ENCODE measurements at regions not wholly inside any gene's neighbourhood (a gene's known extent, or its start where the extent isn't known, plus 50 kb on each side); places are given as distances from the start of the nearest gene placed in this dataset.

- DNase-seq (ENCODE audit: low spot score), result peak; percentile 48
- Histone ChIP-seq H4K20me1 (replicated peaks; ENCODE audit: insufficient read depth) (no peaks in the 10 kb centered on the region), H3F3A (replicated peaks; ENCODE audit: low read depth) (no peaks in the 10 kb centered on the region), H3K27me3 (ENCODE audit: insufficient read depth) (no peaks in the 10 kb centered on the region), H3K36me3 (ENCODE audit: insufficient read depth) (no peaks in the 10 kb centered on the region; the same call in 1 of the 2 replicates), H3K4me2 (no peak overlapping the region), H3K4me3 (no peak overlapping the region), H3K4me1 (ENCODE audit: insufficient read depth) (no peaks in the 10 kb centered on the region), H3K27ac (ENCODE audit: low read depth) (no peak overlapping the region), H3K79me2 (replicated peaks; ENCODE audit: insufficient read depth) (no peaks in the 10 kb centered on the region), H3K9me2 (ENCODE audit: insufficient read depth) (peaks cover 6% of the 10 kb centered on the region; the same call in 1 of the 2 replicates), H2AFZ (no peak overlapping the region)
- Mint-ChIP-seq H3K27me3 (ENCODE audit: insufficient read depth, low read depth, poor library complexity) (no peaks in the 10 kb centered on the region), H3K4me3 (no peak overlapping the region), H3K36me3 (ENCODE audit: low read depth) (0 out of 3 replicates have a peak, but pooled peaks cover 3% of the 10 kb centered on the region), H3K9me3 (peaks cover 13% of the 10 kb centered on the region), H3K4me1 (no peaks in the 10 kb centered on the region), H3K27ac (no peak overlapping the region)
- TF ChIP-seq ETS1 (IDR thresholded peaks at IDR 0.05) (no peak), NANOG (IDR thresholded peaks at IDR 0.05; ENCODE audit: borderline replicate concordance) (no peak), JUNB (IDR thresholded peaks at IDR 0.05; ENCODE audit: unreplicated experiment) (no peak), EZH2phosphoT487 (IDR thresholded peaks at IDR 0.05; ENCODE audit: unreplicated experiment) (no peak), REST (IDR thresholded peaks at IDR 0.05; ENCODE audit: unreplicated experiment) (no peak), ZNF331 (CRISPR knock-in tag; IDR thresholded peaks at IDR 0.05; ENCODE audit: low read depth) (no peak), CTCF (conservative IDR thresholded peaks at IDR 0.05; ENCODE audit: low read depth in 2 of 2) (no peak), POLR2AphosphoS5 (IDR thresholded peaks at IDR 0.05; ENCODE audit: low read depth) (no peak), ZNF114 (CRISPR knock-in tag; IDR thresholded peaks at IDR 0.05) (no peak), STAT1 (IDR thresholded peaks at IDR 0.05; ENCODE audit: unreplicated experiment) (no peak), EZH2 (IDR thresholded peaks at IDR 0.05; ENCODE audit: low read depth, unreplicated experiment) (no peak), ZNF462 (CRISPR knock-in tag; IDR thresholded peaks at IDR 0.05) (no peak), CREB1 (CRISPR knock-in tag; IDR thresholded peaks at IDR 0.05; ENCODE audit: low read depth) (no peak)
- peak; percentile 48 for ATAC-seq
Measured at GRCh38 chr3:159340877-159341500, 539.1 kb downstream of the MFSD1 start.
